Vagina (tissue), 2 donors: ENCODE measurements at regions not wholly inside any gene's neighbourhood (a gene's known extent, or its start where the extent isn't known, plus 50 kb on each side); places are given as distances from the start of the nearest gene placed in this dataset.
"Not testable (repeated sequence)": the region's sequence is repeated elsewhere in the genome, so short reads cannot be mapped to it uniquely, and the experiment has no call there.

ENCODE experiments used
- POLR2A ChIP-seq, 2 donors: fragments of 450-650 bp; IDR thresholded peaks; one replicate each; pipeline ENCODE4 v1.6.1; 2017; ENCODE audit warnings: antibody characterized with exemption in 2 of 2, mild to moderate bottlenecking in 2 of 2, moderate library complexity in 2 of 2
- POLR2AphosphoS5 ChIP-seq, 2 donors: sonication (generic); formaldehyde crosslinking; IDR thresholded peaks; one replicate each; pipeline ENCODE4 v1.9.0; 2017; ENCODE audit warnings: antibody characterized with exemption in 2 of 2, mild to moderate bottlenecking in 2 of 2, low read depth in 1 of 2; ENCODE audit not compliant: insufficient read depth in 1 of 2
- TF ChIP-seq, protein P1 (sequence below), 3 experiments: fragments of 450-650 bp in 2 of 3; fragments of 200-600 bp in 1 of 3; sonication (generic) in 1 of 3; IDR thresholded peaks; one replicate each; pipeline ENCODE4 v1.5.1; 2017 to 2019; ENCODE audit warnings: antibody characterized with exemption in 3 of 3, mild to moderate bottlenecking in 2 of 3, moderate library complexity in 2 of 3

DNA sequence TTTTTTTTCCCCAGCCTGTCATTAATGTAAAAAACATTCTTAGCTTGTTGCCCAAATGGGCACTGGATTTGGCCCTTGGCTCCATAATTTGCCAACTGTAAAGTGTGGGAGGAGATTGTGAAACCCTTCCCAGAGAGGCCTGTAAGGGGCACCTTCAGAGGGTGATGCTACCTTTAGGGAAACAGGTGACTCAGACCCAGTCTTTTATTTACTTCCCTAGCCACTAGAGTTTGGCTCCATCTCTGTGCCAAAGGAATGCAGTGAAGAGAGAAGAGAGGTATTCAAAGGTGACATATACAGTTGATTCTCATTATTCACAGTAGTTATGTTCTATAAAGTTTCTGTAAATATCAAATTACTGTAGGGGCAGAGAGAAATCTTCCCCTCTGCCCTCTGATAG lies 189.6 kb downstream of the SPATA31A1 start:
- TF ChIP-seq, protein P1, sequence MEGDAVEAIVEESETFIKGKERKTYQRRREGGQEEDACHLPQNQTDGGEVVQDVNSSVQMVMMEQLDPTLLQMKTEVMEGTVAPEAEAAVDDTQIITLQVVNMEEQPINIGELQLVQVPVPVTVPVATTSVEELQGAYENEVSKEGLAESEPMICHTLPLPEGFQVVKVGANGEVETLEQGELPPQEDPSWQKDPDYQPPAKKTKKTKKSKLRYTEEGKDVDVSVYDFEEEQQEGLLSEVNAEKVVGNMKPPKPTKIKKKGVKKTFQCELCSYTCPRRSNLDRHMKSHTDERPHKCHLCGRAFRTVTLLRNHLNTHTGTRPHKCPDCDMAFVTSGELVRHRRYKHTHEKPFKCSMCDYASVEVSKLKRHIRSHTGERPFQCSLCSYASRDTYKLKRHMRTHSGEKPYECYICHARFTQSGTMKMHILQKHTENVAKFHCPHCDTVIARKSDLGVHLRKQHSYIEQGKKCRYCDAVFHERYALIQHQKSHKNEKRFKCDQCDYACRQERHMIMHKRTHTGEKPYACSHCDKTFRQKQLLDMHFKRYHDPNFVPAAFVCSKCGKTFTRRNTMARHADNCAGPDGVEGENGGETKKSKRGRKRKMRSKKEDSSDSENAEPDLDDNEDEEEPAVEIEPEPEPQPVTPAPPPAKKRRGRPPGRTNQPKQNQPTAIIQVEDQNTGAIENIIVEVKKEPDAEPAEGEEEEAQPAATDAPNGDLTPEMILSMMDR (IDR thresholded peaks at IDR 0.05): not testable (repeated sequence)
- TF ChIP-seq POLR2AphosphoS5 (IDR thresholded peaks at IDR 0.05; ENCODE audit: insufficient read depth in 1 of 2, low read depth in 1 of 2); POLR2A (IDR thresholded peaks at IDR 0.05): not testable (repeated sequence)
